NCI-H2029 treated with DMSO at 0.1 percent for 48 hours (cell line): ENCODE measurements at regions not wholly inside any gene's neighbourhood (a gene's known extent, or its start where the extent isn't known, plus 50 kb on each side); places are given as distances from the start of the nearest gene placed in this dataset.

ENCODE experiments used
- DNase-seq: peaks from one replicate; lab custom pipeline; 2025; lab: John Stamatoyannopoulos, UW

GRCh38 chr14:98711453-98711852, 560.5 kb downstream of the BCL11B start:
- no peak for DNase-seq

DNA sequence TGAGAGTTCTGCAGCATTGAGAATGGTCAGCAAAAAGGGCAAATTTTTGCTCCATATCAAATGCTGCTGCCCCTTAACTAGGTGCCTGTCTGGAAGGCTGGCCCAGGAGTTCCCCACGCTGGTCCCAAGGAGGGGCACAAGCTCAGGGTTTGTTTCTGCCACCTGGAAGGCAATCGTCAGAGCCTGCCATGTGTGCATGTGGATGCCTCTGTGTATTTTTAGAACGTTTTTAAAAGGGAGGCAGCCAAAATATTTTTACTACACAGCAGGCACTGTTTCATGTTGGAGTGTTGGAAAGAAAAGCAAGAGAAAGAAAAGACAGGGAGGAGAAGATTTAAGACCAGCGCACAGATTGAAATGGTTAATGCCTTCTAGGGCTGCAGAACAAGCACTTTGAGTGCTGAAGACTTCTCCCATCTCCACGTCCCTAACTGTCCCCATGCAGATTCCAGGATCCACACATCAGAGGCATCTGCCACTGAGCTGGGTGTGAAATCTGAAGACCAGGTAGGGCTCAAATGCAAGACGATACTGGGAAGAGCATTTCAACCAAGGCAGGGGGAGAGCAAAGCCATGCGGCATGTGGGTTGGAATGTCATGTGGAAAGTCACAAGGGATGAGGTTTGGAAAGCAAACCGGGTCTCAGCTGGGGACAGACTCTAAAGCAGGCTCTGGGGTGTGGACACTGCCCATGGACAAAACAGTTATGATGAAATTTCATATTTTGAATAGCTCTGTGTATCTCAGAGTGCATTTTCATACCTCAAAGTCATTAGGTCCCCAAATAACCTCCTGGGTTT, 557.2 kb downstream of the BCL11B start:
- no peak for DNase-seq

DNA sequence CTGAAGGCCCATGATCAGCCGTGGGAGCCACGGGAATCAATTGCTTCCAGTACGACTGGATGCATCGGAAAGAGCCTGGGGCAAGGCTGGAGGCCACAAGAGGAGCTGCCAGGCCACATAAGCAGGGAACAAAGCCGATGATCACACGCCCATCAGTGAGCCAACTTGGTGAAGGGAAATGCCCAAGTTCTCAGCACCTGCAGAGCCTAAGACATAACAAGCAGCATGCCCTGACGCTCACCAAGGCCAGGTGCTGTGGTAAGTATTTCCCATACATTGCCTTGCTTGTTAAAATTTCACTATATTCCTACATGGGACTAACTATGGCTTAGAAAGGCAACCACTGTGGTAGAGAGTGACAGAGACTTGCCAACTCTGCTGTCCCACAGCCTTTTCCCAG, 555.9 kb downstream of the BCL11B start:
- DNase-seq: no peak

DNA sequence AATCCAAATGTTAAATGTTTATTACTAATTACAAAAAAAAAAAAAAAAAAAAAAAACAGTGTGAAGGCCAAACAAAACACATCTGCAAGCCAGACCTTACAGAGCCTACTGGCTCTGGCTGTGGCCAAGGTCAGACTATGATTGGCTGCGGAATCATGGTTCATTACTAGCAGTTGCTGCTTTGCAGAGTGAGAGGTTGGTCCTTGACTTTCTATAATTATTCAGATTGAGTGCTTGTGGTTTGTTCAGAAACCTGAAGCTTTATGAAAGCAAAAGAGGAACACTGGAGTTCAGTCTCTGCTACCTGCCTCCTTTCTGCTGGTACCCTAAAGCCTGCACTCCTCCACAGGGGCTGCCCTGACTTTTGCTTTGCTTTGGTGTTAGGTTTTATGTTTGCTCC, 550.9 kb downstream of the BCL11B start:
- DNase-seq: no peak

GRCh38 chr14:98724734-98725133, 547.3 kb downstream of the BCL11B start:
- no peak for DNase-seq

- DNase-seq: no peak
Observed at GRCh38 chr14:98725191-98725590, 546.8 kb downstream of the BCL11B start.

GRCh38 chr14:98725676-98726075, 546.3 kb downstream of the BCL11B start:
- no peak for DNase-seq

DNA sequence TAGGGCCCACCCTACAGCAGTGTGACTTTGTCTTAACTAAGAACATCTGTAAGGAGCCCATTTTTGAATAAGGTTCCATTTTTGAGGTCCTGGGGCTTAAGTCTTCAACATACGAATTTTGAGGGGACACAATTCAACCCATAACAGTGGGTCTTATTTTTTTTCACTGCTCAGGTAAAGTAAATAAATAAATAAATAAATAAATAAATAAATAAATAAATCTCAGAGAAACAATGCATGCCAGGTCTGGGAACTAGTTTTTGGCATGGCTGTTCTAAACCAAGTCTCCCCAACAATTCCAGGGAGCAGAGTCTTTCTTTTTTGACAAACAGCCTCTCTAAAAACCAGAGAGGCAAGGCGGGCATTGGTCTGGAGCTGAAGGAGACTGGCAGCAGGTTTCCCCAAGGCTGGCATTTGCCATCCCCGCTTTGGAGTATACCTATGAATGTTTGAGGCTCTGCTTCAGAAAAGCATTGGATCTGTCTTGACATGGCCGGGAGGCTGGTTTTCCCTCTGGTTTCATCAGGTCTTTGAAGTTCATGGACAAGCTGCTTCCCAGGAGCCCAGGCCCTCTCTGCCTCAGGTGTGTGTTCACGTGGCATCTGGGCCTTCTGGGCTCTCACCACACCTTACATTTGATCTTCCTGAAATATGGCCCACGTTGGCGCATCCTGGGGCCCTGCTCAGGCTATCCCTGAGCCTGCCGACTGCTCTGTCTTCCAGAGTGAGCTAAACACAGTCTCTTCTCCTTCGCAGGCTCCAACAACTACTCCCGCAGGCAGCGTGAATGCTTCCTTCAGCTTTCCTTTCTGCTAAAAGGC, 545.2 kb downstream of the BCL11B start:
- DNase-seq: no peak

DNA sequence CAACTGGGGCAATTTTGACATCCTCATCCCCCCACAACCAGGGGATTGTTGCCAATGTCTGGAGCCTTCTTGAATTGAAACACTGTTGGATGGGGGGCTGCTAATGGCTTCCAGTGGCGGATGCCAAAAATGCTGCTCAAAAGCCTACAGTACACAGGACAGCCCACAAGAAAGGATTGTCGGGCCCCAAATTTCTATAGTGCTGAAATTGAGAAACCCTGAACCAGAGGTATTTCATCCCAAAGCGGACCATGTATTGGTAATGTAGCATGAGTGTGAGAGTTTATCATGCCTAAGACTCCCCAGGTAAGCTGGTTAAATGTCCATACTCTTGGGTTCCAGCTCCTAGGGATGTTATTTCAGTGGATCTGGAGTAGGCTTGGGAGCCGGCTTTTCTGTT, 544.0 kb downstream of the BCL11B start:
- DNase-seq: no peak

DNA sequence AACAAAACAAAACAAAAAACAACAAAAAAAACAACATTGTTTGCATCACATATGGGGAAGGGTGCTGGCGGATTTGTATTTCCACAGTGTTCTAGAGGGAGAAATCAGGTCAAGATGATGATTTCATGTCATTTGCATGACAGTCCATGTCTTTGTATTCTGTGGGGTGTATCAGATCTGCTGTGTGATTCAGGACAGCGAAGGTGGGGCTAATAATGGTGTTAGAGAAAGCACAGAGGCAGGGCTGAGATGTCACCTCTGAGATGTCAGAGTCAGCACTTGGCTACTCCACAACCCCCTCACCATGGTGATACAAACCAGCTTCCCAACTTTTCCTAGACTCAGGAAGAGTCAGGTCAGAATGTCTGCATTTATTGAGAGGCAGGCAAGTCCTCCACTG, 543.2 kb downstream of the BCL11B start:
- DNase-seq: no peak

GRCh38 chr14:98731286-98731685, 540.7 kb downstream of the BCL11B start:
- DNase-seq: no peak

GRCh38 chr14:98731701-98732100, 540.3 kb downstream of the BCL11B start:
- DNase-seq: no peak

GRCh38 chr14:98733536-98733935, 538.5 kb downstream of the BCL11B start:
- no peak for DNase-seq

DNA sequence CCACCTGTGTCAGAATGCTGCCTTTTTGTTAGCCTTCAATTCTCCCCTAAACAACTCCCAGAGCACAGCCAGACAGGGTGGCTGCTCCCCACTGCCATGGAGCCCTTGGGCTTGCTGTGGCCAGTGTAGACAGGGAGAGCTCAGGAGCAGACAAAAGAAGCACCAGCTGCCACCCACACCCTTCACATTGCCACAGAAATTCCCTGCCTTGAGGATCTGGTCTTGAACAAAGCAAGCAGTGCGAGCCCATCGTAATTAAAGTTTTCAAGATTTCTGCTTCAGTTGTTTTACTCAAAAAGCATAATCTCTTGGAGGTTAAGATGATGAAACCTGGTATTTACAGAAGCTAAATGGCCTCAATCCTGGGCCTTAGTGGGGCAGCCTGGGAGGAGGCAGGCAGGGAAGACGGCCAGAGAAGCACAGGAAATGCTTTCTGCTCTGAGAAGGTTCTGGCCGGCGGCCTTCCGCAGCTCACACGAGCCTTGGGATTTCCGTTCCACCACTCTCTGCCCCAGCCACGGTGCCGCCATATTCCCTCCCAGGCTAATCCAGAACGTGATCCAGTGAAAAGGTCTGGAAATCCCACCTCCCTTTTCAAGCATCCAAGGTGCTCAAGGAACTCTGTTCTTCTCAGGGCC, 535.2 kb downstream of the BCL11B start:
- no peak for DNase-seq

GRCh38 chr14:98741523-98741922, 530.5 kb downstream of the BCL11B start:
- DNase-seq: no peak

DNA sequence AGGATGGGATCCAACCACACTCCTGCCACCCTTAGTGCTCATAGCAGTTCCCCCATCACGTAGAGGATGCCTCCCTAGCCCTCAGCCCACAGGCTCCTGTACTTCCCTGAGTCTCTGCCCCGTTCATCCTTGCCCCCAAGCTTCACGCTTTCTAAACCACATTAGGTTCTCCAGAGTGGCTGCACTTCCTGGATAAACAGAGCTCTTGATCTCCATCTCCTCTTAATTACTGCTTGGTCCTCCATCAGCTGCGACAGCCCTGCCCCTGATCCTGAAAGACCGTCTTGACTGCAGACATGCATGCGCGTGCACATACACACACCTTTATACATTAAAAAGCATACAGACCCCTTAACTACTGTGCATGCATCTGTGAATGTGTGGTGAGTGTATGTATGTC, 530.0 kb downstream of the BCL11B start:
- DNase-seq: no peak

DNA sequence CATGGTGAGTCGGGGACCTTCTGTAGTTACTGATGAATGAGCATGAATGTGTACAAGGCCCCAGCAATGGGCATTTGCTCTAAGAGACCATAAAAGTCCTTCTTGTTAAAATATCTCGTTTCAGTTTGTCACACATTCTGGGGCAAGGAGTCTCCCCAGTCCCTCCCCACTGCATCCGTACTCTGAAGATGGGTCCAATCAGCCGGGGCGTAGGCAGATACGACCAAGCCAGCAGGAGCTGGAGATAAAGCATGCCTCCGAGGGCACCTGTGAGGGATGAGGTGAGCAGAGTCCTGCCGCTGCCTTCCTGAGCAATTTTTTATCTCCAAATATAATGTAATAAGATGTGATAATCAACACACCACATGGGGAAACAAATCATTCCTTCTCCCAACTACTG, 528.5 kb downstream of the BCL11B start:
- DNase-seq: no peak

DNA sequence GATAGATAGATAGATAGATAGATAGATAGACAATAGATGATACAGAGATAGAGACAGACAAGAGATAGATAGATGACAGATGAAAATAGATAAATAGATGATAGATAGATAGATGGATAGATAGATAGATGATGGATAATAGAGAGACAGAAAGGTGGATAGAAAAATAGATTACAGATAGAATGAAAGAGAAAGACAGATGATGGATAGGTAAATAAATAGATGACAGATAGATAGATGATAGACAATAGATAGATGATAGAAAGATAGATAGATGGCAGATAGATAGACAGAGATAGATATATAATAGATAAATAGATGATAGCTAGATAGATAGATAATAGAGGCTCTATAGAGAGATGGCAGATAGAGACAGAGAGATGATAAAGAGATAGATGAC, 523.0 kb downstream of the BCL11B start:
- no peak for DNase-seq

- DNase-seq: no peak
Observed at GRCh38 chr14:98751110-98751509, 520.9 kb downstream of the BCL11B start.

DNA sequence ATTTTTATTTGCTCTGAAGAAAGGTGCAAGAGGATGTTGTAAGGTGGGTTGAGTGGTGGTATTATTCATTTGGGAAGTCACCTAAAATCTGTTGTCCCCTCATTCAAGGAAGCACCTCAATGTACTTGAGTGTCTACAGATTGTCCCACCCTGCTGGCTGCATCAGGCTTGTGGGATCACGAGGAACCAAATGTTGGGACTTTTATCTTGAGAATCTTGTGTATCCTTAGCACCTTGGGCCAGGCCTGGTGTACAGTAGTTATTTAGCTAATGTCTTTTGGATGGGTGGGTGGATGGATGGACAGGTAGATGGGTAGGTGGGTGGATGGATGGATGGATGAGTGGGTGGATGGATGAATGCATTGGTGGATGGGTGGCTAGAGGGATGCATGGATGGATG, 519.3 kb downstream of the BCL11B start:
- no peak for DNase-seq

GRCh38 chr14:98754343-98755020, 517.5 kb downstream of the BCL11B start:
- DNase-seq: no peak

GRCh38 chr14:98756749-98757148, 515.2 kb downstream of the BCL11B start:
- DNase-seq: no peak
